ENCODE measurements at regions not wholly inside any gene's neighbourhood (a gene's known extent, or its start where the extent isn't known, plus 50 kb on each side); places are given as distances from the start of the nearest gene placed in this dataset.

DNA sequence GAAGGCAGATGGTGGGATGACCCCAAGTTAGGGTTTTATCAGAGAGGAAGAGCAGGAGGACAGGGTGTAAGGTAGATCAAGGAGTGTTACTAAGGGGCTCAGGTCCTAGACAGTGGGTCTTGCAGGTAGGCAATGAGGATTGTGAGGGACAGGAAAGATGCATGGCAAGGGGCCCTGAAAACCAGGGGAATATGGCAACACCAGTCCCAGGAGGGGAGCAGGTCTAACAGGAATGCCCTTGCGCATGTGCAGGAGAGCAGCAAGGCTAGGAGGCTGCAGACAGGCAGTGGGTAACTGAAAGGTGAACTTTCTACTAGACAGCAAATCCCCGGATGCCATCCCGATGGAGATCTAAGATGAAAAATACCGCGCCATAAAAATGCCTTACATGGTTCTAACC, 211.3 kb downstream of the ALG10 start:
- Histone ChIP-seq H3K4me1 (ENCODE audit: control insufficient read depth in 1 of 2, insufficient read depth in 2 of 2, low read depth in 1 of 2, low read length in 1 of 2) (no peaks in the 10 kb centered on the region), H3K4me2 (no peak overlapping the region), H3K9me2 (no peaks in the 10 kb centered on the region), H3K27ac (ENCODE audit: low read depth in 2 of 2, low read length in 1 of 2) (no peak overlapping the region), H3K9ac (no peak overlapping the region), H2AFZ (ENCODE audit: low read depth) (no peak overlapping the region), H3K79me2 (ENCODE audit: insufficient read depth) (no peaks in the 10 kb centered on the region), H3K36me3 (replicated peaks in 1 of 2; ENCODE audit: control insufficient read depth in 1 of 2, insufficient read depth in 2 of 2, low read length in 1 of 2) (no peaks in the 10 kb centered on the region), H3K4me3 (ENCODE audit: low read depth in 2 of 2, low read length in 1 of 2) (no peak overlapping the region), H3F3A (replicated peaks; ENCODE audit: insufficient read depth) (no peaks in the 10 kb centered on the region), H3K27me3 (ENCODE audit: insufficient read depth) (no peaks in the 10 kb centered on the region), H3K9me3 (no peaks in the 10 kb centered on the region), H4K20me1 (ENCODE audit: insufficient read depth) (no peaks in the 10 kb centered on the region)
- TF ChIP-seq, protein P1, sequence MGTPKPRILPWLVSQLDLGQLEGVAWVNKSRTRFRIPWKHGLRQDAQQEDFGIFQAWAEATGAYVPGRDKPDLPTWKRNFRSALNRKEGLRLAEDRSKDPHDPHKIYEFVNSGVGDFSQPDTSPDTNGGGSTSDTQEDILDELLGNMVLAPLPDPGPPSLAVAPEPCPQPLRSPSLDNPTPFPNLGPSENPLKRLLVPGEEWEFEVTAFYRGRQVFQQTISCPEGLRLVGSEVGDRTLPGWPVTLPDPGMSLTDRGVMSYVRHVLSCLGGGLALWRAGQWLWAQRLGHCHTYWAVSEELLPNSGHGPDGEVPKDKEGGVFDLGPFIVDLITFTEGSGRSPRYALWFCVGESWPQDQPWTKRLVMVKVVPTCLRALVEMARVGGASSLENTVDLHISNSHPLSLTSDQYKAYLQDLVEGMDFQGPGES (IDR thresholded peaks at IDR 0.05; ENCODE audit: low read depth, low read length): no peak
- no peak for TF ChIP-seq CHD2 (IDR thresholded peaks at IDR 0.05; ENCODE audit: low read length, partially characterized antibody)
- TF ChIP-seq FOXJ3 (CRISPR knock-in tag; IDR thresholded peaks at IDR 0.05): no peak
- TF ChIP-seq FOXM1 (IDR thresholded peaks at IDR 0.05; ENCODE audit: low read depth): no peak
- TF ChIP-seq YY1 (IDR thresholded peaks at IDR 0.05; ENCODE audit: low read depth): no peak
- TF ChIP-seq ELF1 (IDR thresholded peaks at IDR 0.05): no peak
- TF ChIP-seq, protein P2, sequence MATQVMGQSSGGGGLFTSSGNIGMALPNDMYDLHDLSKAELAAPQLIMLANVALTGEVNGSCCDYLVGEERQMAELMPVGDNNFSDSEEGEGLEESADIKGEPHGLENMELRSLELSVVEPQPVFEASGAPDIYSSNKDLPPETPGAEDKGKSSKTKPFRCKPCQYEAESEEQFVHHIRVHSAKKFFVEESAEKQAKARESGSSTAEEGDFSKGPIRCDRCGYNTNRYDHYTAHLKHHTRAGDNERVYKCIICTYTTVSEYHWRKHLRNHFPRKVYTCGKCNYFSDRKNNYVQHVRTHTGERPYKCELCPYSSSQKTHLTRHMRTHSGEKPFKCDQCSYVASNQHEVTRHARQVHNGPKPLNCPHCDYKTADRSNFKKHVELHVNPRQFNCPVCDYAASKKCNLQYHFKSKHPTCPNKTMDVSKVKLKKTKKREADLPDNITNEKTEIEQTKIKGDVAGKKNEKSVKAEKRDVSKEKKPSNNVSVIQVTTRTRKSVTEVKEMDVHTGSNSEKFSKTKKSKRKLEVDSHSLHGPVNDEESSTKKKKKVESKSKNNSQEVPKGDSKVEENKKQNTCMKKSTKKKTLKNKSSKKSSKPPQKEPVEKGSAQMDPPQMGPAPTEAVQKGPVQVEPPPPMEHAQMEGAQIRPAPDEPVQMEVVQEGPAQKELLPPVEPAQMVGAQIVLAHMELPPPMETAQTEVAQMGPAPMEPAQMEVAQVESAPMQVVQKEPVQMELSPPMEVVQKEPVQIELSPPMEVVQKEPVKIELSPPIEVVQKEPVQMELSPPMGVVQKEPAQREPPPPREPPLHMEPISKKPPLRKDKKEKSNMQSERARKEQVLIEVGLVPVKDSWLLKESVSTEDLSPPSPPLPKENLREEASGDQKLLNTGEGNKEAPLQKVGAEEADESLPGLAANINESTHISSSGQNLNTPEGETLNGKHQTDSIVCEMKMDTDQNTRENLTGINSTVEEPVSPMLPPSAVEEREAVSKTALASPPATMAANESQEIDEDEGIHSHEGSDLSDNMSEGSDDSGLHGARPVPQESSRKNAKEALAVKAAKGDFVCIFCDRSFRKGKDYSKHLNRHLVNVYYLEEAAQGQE (IDR thresholded peaks at IDR 0.05; ENCODE audit: low read depth, low read length): no peak
- no peak for TF ChIP-seq TEAD4 (IDR thresholded peaks at IDR 0.05; ENCODE audit: borderline replicate concordance, insufficient read depth)
- TF ChIP-seq EP300 (IDR thresholded peaks at IDR 0.05; ENCODE audit: borderline replicate concordance in 1 of 2, low read depth in 1 of 2, low read length in 1 of 2): no peak
- TF ChIP-seq NFIC (IDR thresholded peaks at IDR 0.05; ENCODE audit: borderline replicate concordance): no peak
- TF ChIP-seq NRF1 (IDR thresholded peaks at IDR 0.05; ENCODE audit: low read depth, low read length): no peak
- TF ChIP-seq RAD21 (IDR thresholded peaks at IDR 0.05; ENCODE audit: low read length): no peak
- no peak for TF ChIP-seq MEF2A (IDR thresholded peaks at IDR 0.05; ENCODE audit: borderline replicate concordance, low read depth)
- TF ChIP-seq, protein P3, sequence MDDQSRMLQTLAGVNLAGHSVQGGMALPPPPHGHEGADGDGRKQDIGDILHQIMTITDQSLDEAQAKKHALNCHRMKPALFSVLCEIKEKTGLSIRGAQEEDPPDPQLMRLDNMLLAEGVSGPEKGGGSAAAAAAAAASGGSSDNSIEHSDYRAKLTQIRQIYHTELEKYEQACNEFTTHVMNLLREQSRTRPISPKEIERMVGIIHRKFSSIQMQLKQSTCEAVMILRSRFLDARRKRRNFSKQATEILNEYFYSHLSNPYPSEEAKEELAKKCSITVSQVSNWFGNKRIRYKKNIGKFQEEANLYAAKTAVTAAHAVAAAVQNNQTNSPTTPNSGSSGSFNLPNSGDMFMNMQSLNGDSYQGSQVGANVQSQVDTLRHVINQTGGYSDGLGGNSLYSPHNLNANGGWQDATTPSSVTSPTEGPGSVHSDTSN (IDR thresholded peaks at IDR 0.05): no peak
- TF ChIP-seq RCOR1 (IDR thresholded peaks at IDR 0.05; ENCODE audit: low read length): no peak
- TF ChIP-seq, protein P4, sequence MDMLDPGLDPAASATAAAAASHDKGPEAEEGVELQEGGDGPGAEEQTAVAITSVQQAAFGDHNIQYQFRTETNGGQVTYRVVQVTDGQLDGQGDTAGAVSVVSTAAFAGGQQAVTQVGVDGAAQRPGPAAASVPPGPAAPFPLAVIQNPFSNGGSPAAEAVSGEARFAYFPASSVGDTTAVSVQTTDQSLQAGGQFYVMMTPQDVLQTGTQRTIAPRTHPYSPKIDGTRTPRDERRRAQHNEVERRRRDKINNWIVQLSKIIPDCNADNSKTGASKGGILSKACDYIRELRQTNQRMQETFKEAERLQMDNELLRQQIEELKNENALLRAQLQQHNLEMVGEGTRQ (IDR thresholded peaks at IDR 0.05; ENCODE audit: borderline replicate concordance, low read depth, low read length): no peak
- no peak for TF ChIP-seq GABPA (IDR thresholded peaks at IDR 0.05; ENCODE audit: low read depth)
- TF ChIP-seq SIN3A (IDR thresholded peaks at IDR 0.05; ENCODE audit: borderline replicate concordance, low read depth, low read length): no peak
- TF ChIP-seq, protein P5, sequence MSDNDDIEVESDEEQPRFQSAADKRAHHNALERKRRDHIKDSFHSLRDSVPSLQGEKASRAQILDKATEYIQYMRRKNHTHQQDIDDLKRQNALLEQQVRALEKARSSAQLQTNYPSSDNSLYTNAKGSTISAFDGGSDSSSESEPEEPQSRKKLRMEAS (IDR thresholded peaks at IDR 0.05; ENCODE audit: low read depth): no peak
- TF ChIP-seq, protein P6, sequence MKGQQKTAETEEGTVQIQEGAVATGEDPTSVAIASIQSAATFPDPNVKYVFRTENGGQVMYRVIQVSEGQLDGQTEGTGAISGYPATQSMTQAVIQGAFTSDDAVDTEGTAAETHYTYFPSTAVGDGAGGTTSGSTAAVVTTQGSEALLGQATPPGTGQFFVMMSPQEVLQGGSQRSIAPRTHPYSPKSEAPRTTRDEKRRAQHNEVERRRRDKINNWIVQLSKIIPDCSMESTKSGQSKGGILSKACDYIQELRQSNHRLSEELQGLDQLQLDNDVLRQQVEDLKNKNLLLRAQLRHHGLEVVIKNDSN (IDR thresholded peaks at IDR 0.05; ENCODE audit: borderline replicate concordance, low read depth): no peak
- no peak for DNase-seq
- ChIA-PET CTCF (no interaction called here), POLR2A (no interaction called here)
- WGBS (ENCODE audit: low lambda C conversion rate): 5% methylated on average over 5 of the region's 5 CpGs
